ENCODE measurements at regions not wholly inside any gene's neighbourhood (a gene's known extent, or its start where the extent isn't known, plus 50 kb on each side); places are given as distances from the start of the nearest gene placed in this dataset.
"Not testable (repeated sequence)": the region's sequence is repeated elsewhere in the genome, so short reads cannot be mapped to it uniquely, and the experiment has no call there.

GRCh38 chr5:15334551-15335266, 165.3 kb upstream of the FBXL7 start:
- peak; percentile 39 for DNase-seq (ENCODE audit: low spot score)

DNA sequence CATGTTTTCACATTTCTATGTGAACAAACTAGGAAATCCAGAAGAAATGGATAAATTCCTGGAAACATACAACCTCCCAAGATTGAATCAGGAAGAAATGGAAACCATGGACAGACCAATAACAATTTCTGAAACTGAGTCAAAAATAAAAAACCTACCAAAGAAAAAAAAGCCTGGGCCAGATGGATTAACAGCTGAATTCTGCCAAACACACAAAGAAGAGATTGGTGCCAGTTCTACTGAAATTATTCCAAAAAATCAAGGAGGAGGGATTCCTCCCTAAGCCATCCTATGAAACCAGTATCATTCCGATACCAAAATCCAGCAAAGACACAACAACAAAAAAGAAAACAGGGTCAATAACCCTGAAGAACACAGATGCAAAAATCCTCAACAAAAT, 166.9 kb upstream of the FBXL7 start:
- peak; percentile 83 for DNase-seq (ENCODE audit: low spot score)

GRCh38 chr5:15326932-15327331, 173.0 kb upstream of the FBXL7 start:
- no peak for DNase-seq (ENCODE audit: low spot score)

- no peak for DNase-seq (ENCODE audit: low spot score)
Observed at GRCh38 chr5:15326471-15326870, 173.5 kb upstream of the FBXL7 start.

DNA sequence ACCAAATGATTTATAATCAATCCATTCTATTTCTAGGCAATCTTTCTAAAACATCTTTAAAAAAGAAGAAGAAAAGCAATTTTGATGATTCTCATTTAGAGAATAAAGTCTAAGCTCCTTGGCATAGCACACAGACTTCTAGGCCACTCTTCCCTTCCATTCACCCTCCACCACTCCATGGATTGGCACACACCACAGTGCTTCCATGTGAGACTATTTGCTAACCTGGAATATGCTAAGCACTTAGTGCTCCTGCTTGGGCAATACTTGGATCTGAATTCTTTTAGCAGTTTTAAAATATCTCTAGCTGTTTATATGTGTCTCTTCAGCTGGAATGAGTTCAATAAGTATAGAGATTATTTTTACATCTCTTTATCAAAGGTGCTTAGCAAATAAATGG, 177.6 kb upstream of the FBXL7 start:
- DNase-seq (ENCODE audit: low spot score), result no peak

- peak; percentile 75 for DNase-seq (ENCODE audit: low spot score)
Observed at GRCh38 chr5:15321776-15322175, 178.2 kb upstream of the FBXL7 start.

- peak; percentile 95 for DNase-seq (ENCODE audit: low spot score)
Observed at GRCh38 chr5:15320871-15321270, 179.1 kb upstream of the FBXL7 start.

DNA sequence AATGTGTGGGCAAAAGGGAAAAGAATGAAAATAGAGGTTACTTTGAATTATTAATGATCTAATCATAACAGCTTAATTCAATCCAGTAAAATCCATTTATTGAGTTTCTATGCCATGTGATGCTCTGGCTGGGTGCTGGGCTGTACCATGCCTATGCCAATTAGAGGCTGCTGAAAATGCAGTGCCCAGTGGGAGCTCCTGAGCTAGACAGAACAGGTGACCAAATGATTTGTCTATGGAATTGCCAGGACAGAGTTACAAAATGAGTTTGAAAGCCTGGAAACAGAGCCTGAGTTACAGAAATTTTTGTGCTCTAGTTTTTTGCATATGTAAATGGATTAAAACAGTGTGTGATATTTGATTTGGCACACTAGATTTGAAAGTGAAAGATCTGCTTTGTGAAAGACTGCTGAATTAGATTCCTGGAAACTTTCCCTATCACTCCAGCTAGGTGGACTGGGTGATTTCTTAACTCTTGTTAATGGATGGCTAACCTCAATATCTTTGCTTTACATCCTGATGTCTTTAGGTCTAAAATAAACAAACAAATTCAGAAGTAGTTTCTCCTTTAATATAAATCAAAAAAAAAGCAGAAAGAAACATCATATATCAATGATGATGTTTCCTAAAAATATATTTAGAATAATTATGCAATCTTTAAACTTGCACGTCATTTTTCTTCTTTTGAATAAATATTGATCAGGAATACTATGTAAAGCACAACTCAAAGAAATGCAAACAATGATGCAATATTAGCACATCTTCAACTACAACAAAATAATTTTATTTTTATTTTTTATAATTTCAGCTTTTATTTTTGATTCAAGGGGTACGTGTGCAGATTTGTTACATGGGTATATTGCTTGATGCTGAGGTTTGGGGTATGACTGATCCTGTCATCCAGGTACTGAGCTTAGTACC, 194.8 kb upstream of the FBXL7 start:
- DNase-seq (ENCODE audit: low spot score), result no peak

DNA sequence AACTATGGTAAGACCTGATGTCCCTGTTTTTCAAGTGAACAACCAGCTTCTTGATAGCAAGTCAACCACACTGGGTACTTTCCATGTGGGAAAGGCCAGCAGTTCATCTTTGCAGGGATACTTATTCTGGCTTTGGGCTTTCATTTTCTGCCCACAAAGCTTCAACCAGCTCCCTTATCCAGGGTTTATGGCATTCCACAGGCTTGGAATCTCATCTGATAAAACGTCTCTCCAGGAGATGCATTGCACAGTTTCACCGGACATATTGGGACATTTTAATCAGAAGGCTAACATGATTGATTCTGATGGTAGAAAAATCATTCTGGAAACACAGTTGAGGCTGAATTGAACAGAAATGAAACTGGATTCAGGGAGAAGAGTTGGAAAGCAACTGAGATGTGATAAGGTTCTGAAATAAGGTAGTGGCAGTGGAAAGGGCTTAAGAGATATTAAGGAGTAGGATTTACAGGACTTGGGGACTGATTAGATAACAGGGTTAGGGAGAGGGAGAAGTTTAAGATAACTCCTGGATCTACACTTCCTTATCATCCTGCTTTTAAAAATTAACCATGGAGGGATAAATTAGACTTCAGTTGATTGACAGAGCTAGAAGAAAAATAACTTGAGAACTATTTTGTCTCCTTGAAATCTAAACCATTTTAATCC, 195.8 kb upstream of the FBXL7 start:
- no peak for DNase-seq (ENCODE audit: low spot score)

GRCh38 chr5:15300141-15300540, 199.8 kb upstream of the FBXL7 start:
- no peak for DNase-seq (ENCODE audit: low spot score)

- no peak for DNase-seq (ENCODE audit: low spot score)
Observed at GRCh38 chr5:15290953-15291352, 209.0 kb upstream of the FBXL7 start.

DNA sequence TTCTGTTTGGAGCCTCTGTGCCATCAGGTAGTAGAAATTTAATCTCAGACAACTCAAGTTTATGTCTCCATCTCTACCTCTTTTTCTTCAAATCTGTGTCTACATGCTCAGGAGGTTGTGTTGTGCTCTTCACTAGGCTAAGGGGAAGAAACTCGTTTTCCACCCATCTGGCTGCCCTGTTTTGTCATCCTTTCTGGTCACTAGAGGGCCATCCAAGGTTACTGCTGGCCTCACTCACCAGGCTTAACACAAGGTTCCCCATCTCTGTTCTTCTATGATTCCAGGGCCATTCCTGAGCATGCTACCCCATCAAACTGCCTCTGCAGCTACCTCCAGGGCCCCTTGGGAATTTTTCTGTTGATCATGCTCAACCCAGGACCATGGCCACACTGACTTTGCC, 213.3 kb upstream of the FBXL7 start:
- DNase-seq (ENCODE audit: low spot score), result peak; percentile 64

- no peak for DNase-seq (ENCODE audit: low spot score)
Observed at GRCh38 chr5:15285901-15286583, 213.9 kb upstream of the FBXL7 start.

- no peak for DNase-seq (ENCODE audit: low spot score)
Observed at GRCh38 chr5:15284706-15285105, 215.3 kb upstream of the FBXL7 start.

GRCh38 chr5:15283076-15283475, 216.9 kb upstream of the FBXL7 start:
- no peak for DNase-seq (ENCODE audit: low spot score)

GRCh38 chr5:15282611-15283010, 217.4 kb upstream of the FBXL7 start:
- no peak for DNase-seq (ENCODE audit: low spot score)

DNA sequence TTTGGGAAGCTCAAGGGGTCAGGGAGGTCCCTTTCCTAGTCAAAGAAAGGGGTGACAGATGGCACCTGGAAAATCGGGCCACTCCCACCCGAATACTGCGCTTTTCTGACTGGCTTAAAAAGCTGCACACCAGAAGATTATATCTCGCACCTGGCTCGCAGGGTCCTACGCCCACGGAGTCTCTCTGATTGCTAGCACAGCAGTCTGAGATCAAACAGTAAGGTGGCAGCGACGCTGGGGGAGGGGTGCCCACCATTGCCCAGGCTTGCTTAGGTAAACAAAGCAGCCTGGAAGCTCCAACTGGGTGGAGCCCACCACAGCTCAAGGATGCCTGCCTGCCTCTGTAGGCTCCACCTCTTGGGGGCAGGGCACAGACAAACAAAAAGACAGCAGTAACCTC, 228.4 kb upstream of the FBXL7 start:
- not testable (repeated sequence) for DNase-seq (ENCODE audit: low spot score)

GRCh38 chr5:15267966-15268365, 232.0 kb upstream of the FBXL7 start:
- DNase-seq (ENCODE audit: low spot score), result no peak

DNA sequence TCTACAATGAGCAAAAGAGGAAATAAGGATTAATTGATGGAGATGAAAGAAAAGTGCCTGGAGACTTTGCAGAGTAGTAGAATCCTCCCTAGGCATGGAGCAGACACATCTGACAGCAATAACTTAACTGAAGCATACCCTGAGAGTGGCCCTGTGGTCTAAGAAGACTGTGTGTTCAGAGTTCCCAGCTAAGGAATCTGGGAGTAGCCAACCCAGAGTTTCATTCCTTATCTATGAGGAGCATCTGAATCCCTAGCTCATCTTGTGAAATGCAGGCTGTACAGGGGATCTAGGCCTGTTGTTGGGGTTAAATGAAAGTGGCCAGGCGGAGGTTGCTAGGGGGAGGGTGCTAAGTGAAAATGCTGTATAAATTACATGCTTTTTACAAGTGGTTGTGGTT, 233.1 kb upstream of the FBXL7 start:
- no peak for DNase-seq (ENCODE audit: low spot score)

- no peak for DNase-seq (ENCODE audit: low spot score)
Observed at GRCh38 chr5:15266229-15266628, 233.8 kb upstream of the FBXL7 start.

- no peak for DNase-seq (ENCODE audit: low spot score)
Observed at GRCh38 chr5:15263942-15264341, 236.0 kb upstream of the FBXL7 start.

DNA sequence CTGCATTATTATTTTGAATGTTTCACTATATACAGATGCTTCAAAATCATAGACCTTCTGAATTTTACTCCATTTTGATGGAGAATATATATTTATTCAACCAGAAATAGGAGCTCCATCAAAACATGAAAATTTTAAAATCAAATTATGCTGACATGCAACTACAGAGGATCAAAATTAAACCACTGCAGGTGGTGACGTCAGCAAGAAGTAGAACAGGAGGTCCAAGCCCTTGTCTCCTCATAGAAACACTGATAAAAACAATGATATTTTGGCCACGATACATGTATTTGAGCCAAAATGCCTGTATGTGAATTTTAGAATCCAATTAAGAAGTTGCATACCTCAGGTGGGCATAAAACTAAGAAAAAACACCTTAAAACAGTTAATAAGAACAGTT, 236.6 kb upstream of the FBXL7 start:
- no peak for DNase-seq (ENCODE audit: low spot score)

Data from cerebellar cortex (tissue), 1 donor.